ENCODE measurements at regions not wholly inside any gene's neighbourhood (a gene's known extent, or its start where the extent isn't known, plus 50 kb on each side); places are given as distances from the start of the nearest gene placed in this dataset.

DNA sequence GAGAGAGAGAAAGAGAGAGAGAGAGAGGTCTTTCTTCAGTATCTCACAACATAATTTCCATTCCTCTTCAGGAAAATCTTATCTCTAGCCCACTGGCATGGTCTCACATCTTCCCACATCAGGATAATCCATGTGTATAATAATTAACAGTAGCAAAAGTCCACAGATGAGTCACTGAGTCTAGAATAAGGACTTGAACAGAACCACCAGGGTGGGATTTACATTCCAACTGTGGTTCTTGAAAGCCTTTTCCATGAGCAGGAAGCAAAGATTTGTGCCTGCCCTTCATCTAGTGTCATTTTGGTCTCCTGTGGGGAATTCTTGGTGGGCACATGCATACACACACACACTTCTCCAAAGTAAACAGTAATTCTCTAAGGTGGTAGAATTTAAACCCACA is 107.1 kb upstream of the TCF4 start:
- TF ChIP-seq, protein P1, sequence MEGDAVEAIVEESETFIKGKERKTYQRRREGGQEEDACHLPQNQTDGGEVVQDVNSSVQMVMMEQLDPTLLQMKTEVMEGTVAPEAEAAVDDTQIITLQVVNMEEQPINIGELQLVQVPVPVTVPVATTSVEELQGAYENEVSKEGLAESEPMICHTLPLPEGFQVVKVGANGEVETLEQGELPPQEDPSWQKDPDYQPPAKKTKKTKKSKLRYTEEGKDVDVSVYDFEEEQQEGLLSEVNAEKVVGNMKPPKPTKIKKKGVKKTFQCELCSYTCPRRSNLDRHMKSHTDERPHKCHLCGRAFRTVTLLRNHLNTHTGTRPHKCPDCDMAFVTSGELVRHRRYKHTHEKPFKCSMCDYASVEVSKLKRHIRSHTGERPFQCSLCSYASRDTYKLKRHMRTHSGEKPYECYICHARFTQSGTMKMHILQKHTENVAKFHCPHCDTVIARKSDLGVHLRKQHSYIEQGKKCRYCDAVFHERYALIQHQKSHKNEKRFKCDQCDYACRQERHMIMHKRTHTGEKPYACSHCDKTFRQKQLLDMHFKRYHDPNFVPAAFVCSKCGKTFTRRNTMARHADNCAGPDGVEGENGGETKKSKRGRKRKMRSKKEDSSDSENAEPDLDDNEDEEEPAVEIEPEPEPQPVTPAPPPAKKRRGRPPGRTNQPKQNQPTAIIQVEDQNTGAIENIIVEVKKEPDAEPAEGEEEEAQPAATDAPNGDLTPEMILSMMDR (IDR thresholded peaks at IDR 0.05), result no peak
- TF ChIP-seq POLR2A (IDR thresholded peaks at IDR 0.05; ENCODE audit: low read depth), result no peak
- TF ChIP-seq EP300 (IDR thresholded peaks at IDR 0.05), result no peak
